ENCODE measurements at regions not wholly inside any gene's neighbourhood (a gene's known extent, or its start where the extent isn't known, plus 50 kb on each side); places are given as distances from the start of the nearest gene placed in this dataset.

DNA sequence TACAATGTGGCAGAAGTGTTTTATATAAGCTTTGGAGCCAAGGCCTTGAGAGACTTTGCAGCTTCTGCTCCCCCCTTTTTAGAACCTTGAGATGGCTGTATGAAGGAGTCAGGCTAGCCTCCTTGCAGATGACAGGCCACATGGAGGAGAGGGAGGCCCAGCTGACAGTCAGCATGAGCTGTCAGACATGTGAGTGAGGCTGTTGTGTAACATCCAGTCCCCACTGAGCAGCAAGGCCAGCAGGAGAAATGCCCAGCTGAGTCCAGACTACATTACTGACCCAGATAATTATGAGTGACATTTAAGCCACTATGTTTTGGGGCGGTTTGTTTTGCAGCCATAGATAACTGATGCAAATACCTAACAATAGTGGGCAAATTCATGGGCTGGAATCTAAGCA is 515.3 kb upstream of the ARX start:
- H3K4me3 ChIP-seq (ENCODE audit: low read depth, low read length): no peak overlapping the region
- TF ChIP-seq, protein P1, sequence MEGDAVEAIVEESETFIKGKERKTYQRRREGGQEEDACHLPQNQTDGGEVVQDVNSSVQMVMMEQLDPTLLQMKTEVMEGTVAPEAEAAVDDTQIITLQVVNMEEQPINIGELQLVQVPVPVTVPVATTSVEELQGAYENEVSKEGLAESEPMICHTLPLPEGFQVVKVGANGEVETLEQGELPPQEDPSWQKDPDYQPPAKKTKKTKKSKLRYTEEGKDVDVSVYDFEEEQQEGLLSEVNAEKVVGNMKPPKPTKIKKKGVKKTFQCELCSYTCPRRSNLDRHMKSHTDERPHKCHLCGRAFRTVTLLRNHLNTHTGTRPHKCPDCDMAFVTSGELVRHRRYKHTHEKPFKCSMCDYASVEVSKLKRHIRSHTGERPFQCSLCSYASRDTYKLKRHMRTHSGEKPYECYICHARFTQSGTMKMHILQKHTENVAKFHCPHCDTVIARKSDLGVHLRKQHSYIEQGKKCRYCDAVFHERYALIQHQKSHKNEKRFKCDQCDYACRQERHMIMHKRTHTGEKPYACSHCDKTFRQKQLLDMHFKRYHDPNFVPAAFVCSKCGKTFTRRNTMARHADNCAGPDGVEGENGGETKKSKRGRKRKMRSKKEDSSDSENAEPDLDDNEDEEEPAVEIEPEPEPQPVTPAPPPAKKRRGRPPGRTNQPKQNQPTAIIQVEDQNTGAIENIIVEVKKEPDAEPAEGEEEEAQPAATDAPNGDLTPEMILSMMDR (IDR thresholded peaks at IDR 0.05; ENCODE audit: control insufficient read depth, extremely low read depth, insufficient read depth): no peak
- no peak for DNase-seq (ENCODE audit: low read depth)

DNA sequence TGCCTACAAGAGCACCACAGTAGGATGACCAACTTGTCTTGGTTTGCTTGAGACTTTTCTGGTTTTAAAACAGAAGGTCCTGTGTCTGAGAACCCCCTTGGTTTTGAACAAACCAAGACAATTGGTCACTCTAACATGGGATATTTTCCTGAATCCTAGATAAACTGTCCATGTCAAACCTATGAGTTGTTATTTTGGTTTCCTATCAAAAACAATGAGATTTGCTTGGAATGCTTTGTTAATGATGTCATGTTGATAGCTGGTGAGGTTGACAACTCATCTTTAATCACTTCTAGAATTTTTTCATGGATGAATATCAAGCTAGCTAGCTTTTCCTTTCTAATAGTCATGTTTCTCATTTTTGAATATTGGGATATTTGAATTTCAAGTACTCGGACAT is 518.3 kb upstream of the ARX start:
- no peak overlapping the region for H3K4me3 ChIP-seq (ENCODE audit: low read depth, low read length)
- TF ChIP-seq, protein P1 (IDR thresholded peaks at IDR 0.05; ENCODE audit: control insufficient read depth, extremely low read depth, insufficient read depth): no peak
- no peak for DNase-seq (ENCODE audit: low read depth)

DNA sequence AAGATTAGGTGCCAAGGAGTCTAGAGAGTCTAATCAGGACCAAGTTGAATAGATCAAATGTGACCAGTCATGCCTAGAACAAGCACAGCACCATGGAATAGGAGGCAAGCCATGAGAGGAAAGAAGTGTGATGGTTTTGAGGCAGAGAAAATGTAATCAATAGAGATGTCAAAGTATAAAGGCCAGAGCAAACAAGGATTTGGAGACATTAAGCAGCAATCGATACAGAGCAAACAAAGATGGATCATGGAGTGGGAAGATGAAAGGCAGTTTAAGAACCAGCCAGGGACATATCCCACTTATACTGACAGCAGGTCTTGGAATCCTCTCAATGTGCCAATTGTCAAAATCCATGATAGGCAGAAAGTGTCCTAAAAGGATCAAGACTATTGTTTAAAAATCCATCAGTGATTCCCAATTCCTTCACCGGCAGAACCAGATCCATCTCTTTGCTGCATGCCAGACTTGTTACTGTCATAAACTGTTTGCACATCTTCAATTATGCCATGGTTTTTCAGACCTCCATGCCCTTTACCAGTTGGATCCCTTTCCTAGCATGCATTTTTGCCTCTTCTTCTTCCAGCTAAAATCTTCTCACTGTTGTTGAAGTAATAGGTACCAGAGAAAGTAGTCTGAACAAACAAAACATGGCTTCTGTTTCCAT is 520.7 kb upstream of the ARX start:
- no peak overlapping the region for H3K4me3 ChIP-seq (ENCODE audit: low read depth, low read length)
- no peak for DNase-seq (ENCODE audit: low read depth)
- TF ChIP-seq, protein P1 (IDR thresholded peaks at IDR 0.05; ENCODE audit: control insufficient read depth, extremely low read depth, insufficient read depth): no peak

DNA sequence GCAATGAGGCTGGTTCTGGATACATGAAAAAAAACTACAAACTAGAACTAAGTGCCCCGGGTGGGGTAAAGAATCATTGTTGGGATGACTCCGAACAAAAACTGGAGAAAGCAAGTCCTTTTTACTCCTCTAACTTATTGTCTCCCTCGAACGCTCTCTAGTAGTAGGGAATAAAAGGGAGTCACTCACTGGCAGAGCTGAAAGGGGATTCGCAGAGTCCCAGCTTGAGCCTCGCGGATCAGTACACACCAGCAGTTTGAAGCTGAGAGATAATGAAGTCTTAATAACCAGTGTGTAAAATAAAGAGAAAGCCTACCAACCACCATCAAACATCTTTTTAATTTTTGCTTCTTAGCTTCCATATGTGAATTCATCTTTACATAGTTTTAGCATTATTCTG is 521.9 kb upstream of the ARX start:
- TF ChIP-seq, protein P1 (IDR thresholded peaks at IDR 0.05; ENCODE audit: control insufficient read depth, extremely low read depth, insufficient read depth): no peak
- no peak overlapping the region for H3K4me3 ChIP-seq (ENCODE audit: low read depth, low read length)
- DNase-seq (ENCODE audit: low read depth): no peak

DNA sequence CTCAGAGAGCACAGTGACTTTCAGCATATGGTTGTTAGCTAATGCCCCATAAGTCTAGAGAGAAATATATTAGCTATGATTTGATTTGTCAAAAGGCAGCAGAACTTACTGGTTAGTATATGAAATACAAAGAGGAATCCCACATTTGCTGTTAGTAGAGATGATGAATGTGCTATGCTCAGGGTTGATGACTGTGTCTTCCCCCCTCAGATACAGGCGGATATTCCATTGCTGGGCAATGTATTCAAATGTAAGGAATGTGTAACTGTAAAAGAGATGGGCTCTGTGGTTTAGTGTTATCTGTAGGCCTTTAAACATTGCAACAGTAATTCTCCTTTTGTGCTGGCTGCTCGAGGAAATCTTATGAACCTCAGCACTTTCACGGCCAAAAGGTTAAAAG is 528.9 kb upstream of the ARX start:
- H3K4me3 ChIP-seq (ENCODE audit: low read depth, low read length): no peak overlapping the region
- DNase-seq (ENCODE audit: low read depth): no peak
- TF ChIP-seq, protein P1 (IDR thresholded peaks at IDR 0.05; ENCODE audit: control insufficient read depth, extremely low read depth, insufficient read depth): no peak

DNA sequence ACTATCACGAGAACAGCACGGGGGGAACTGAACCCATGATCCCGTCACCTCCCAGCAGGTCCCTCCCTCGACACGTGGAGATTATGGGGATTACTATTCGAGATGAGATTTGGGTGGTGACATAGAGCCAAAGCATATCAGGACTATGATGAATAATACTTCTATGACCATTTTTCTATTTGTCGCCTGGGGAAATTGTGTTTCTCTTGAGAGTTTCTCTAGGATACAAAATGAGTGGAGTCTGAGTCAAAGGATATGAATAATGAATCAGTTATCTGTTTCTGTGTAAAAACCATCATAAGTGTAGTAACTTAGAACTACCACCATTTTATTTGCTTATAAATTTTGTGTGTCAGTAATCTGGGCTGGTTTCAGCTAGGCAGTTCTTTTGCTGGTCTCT is 533.0 kb upstream of the ARX start:
- H3K4me3 ChIP-seq (ENCODE audit: low read depth, low read length): no peak overlapping the region
- DNase-seq (ENCODE audit: low read depth): no peak
- TF ChIP-seq, protein P1 (IDR thresholded peaks at IDR 0.05; ENCODE audit: control insufficient read depth, extremely low read depth, insufficient read depth): no peak

DNA sequence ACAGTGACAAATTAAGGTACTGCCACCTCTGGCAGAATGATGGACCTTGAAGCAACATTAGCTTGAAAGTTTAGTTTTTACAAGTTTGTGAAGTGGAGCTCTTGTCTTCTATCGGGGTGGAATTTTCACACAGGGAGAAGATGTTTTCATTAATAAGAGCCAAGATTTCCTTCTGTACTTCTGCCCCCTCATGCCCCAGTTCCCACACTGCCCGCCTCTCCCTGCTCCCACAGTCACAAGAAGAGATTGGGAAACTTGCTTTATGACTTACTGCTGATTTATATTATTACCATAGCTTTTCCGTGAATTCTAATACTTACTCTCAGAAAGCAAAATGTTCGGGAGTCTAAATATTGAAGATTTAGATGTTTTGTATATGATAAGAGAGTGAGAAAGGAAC is 539.8 kb upstream of the ARX start:
- H3K4me3 ChIP-seq (ENCODE audit: low read depth, low read length): no peak overlapping the region
- TF ChIP-seq, protein P1 (IDR thresholded peaks at IDR 0.05; ENCODE audit: control insufficient read depth, extremely low read depth, insufficient read depth): no peak
- DNase-seq (ENCODE audit: low read depth): no peak

Data from LNCaP clone FGC (cell line).